IPS-NIHi7 (cell line): ENCODE measurements at regions not wholly inside any gene's neighbourhood (a gene's known extent, or its start where the extent isn't known, plus 50 kb on each side); places are given as distances from the start of the nearest gene placed in this dataset.
A peak's percentile ranks its signal among the peaks of the same experiment; 100 is the strongest.

ENCODE experiments used
- DNase-seq: peaks from one replicate; pipeline ENCODE4 v3.0.0; 2012; ENCODE audit warnings: mixed read lengths; ENCODE audit errors: extremely low spot score

GRCh38 chr9:85155352-85155751 is 485.8 kb downstream of the NTRK2 start:
- no peak for DNase-seq

GRCh38 chr9:85151741-85152140 is 482.2 kb downstream of the NTRK2 start:
- DNase-seq = no peak

DNA sequence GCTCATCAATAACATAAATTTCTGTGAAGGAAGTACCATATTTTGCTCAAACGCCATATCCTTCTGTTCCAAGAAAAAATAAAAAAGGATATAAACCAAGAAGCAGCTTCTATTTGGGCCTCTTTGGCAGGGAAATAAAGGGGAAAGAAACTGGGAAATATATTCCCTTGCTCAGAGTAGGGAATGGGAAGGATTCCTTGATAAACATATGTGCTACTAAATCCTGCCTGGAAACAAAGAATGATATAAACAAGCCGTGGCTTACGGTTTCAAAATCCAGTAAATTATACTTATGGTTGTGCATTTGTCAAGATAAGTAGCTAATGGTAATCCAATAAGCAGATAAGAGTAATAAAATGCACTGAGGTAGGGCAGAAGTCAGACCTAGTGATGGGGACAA is 481.6 kb downstream of the NTRK2 start:
- no peak for DNase-seq

DNA sequence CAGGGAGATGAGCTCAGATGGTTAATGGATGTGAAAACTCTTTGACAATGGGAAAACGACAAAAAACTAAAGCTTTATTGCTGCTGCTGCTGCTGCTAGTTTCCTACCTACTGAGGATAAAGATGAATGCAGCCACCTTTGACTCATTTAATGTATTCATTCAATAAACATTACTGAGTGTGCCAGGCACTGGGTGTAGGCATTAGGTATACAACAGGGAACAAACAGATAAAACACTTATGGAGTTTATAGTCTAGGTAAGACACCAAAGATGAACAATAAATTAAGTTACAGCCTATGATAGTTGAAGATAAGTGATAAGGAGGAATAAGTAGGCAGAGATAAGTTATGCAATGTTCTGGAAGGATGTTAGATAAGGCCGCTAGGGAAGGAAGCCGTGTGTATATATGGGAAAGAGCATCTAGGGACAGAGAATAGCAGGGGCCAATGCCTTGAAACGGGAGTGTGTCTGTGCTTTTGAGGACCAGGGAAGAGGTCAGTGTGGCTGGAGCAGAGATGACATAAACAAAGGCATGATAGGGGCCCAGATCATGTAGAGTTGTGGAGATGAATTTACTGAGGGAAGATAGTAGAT is 477.6 kb downstream of the NTRK2 start:
- DNase-seq = no peak

GRCh38 chr9:85142968-85143367 is 473.4 kb downstream of the NTRK2 start:
- DNase-seq = peak; percentile 64

DNA sequence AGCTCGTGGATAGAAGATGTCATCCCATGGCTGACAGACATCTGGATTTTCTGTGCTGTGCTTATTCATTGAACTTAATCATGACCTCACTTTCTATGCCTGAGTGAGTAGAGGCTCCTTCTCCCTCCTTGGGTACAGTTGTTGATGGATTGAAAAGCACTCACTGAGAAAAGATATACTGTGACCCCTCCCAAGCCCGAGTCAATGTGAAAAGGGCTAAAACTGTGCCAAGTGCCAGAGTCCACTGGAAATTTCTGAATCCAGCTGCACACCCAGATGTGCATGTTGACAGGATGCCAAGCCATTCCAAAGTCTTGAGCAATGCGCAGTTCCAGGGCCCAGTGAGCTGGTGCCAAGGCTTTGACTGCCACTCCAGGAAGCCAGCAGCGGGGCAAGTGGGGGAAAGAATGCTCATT is 473.0 kb downstream of the NTRK2 start:
- no peak for DNase-seq

- DNase-seq = no peak
These were observed 468.2 kb downstream of the NTRK2 start for GRCh38 chr9:85137696-85138095.

GRCh38 chr9:85136987-85137386 is 467.5 kb downstream of the NTRK2 start:
- DNase-seq = no peak

DNA sequence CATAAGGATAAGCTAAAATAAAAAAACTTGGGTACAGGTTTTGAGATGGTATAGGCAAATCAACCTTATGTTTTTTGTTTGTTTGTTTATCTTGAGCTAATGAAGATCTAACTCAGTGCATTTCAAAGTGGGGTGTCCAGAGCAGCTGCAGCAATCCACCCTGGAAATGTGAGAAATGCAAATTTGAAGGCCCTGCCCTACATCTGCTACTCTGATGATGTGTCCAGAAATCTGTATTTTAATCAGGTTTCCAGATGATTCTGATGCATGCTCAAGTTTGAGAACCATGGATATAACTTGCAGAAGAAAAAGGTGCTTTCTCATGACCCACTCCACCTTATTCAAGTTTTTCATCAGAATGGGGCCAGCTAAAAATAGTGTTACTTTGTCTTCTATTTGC is 467.0 kb downstream of the NTRK2 start:
- no peak for DNase-seq

DNA sequence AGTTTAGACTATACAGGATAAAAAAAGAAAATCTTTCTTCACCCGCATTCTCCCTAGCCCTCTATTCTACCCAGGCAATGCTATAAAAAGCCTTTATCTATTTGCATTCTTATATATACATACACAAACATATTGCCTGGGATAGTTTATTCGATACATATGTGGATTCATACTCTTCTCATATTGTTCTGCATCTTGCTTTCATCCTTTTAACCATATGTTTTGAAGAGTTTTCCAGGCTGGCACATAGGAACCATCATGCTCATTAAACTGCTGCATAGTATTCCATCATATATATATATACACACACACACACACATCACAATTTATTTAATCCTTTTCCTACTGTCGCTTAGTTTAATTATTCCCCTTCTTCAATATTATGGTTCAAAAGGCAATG is 461.2 kb downstream of the NTRK2 start:
- no peak for DNase-seq

DNA sequence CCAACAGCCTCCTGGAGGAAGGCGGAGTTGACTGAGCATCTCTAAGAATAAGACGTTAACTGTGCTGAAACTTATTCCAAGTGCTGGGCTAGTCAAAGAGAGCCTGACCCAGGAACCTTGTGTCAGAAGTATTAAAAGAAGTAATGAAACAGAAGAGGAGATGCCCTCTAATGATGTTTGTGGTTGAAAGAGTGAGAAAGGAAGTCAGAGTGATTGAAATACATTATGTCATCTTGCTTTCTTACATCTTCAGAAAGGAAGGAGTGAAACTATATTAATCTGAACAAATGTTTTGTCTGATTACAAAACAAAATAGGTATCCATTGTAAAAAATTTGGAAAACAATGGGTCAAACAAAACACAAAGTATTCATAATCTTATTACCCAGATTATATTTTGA is 460.7 kb downstream of the NTRK2 start:
- DNase-seq = no peak

DNA sequence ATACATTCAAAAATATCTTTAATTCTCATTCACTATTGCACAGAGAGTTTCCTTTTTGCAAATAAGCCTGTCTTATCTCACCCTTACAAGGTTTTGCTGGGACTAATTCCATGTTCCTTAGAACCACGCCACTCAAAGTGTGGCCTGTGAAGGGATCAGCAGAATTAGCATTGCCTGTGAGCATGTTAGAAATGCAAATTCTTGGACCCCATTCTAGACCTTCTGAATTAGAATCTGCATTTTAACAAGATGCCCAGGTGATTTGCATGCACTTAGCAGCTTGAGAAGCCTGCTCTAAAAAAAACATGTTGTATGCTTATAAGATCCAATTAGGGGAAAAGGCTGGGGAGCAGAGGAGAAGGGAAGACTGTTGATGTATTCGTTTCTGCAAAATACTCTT is 460.0 kb downstream of the NTRK2 start:
- DNase-seq = no peak

DNA sequence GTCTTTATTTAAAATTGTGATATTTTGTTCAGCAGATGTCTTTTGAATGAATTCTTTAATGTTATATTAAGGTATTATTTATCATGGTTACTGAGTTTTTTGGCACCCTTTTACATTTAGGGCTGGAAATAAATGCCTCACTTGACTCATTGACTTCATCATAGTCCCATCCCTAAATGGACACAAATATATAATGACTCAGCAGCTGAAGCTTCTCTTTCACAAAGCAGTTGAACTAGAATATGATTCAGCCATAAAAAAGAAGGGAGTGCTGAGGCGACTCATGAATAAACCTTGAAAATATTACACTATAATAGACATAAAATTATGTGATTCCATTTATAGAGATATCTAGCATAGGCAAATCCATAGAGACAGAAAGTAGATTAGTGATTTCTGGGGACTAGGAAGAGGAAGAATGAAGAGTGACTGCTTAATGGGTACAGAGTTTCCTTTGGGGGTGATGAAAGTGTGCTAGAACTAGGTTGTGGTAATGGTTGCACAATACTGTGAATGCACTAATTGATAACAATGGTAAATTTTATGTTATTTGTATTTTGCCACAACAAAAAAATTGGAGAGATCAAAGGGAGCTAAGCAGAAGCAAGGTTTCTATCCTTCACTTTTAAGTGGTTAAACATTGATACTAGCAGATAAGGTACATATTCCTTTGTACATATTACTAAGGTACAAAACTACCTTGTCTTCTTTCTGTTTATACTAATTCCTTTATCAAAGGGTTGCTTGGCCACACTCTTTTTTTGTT is 449.6 kb downstream of the NTRK2 start:
- DNase-seq = no peak

- no peak for DNase-seq
These were observed 448.3 kb downstream of the NTRK2 start for GRCh38 chr9:85117831-85118230.

GRCh38 chr9:85115473-85115872 is 445.9 kb downstream of the NTRK2 start:
- DNase-seq = no peak

- DNase-seq = no peak
These were observed 445.3 kb downstream of the NTRK2 start for GRCh38 chr9:85114799-85115198.

- DNase-seq = no peak
These were observed 443.4 kb downstream of the NTRK2 start for GRCh38 chr9:85112933-85113418.

DNA sequence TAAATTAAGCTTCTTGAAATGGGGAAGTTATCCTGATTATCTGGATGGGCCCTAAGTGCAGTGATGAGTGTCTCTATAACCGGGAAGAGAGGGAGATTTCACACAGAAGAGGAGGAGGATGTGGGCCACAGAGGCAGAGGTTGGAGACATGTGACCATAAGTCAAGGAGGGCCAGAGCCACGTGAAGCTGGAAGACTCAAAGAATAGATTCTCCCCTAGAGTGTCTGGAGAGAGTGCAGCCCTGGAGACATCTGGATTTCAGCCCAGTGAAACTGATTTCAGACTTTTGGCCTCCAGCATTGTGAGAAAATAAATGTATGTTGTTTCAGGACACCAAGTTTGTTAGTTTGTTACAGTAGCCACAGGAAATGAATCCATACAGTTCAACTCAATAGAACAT is 442.9 kb downstream of the NTRK2 start:
- DNase-seq = no peak

- DNase-seq = no peak
These were observed 439.2 kb downstream of the NTRK2 start for GRCh38 chr9:85108746-85109145.

DNA sequence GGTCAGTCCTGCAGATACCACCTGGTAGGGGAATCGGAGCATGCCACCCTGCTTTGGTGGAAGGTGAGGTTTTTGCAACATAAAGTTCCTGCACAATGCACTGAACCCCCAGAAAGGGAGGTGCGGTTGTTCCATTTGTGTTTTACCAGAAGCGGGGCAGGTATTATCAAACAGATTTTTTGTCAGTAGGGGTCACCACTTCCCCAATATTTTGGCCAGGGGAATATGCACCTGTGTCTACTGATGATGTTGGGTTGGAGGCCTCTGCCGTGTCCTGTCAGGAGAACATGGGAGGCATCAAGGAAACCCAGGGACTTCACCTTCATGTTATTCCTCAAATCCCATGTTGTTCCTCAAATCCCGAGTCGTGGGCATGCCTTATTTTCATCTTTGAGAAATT is 438.7 kb downstream of the NTRK2 start:
- peak; percentile 23 for DNase-seq

DNA sequence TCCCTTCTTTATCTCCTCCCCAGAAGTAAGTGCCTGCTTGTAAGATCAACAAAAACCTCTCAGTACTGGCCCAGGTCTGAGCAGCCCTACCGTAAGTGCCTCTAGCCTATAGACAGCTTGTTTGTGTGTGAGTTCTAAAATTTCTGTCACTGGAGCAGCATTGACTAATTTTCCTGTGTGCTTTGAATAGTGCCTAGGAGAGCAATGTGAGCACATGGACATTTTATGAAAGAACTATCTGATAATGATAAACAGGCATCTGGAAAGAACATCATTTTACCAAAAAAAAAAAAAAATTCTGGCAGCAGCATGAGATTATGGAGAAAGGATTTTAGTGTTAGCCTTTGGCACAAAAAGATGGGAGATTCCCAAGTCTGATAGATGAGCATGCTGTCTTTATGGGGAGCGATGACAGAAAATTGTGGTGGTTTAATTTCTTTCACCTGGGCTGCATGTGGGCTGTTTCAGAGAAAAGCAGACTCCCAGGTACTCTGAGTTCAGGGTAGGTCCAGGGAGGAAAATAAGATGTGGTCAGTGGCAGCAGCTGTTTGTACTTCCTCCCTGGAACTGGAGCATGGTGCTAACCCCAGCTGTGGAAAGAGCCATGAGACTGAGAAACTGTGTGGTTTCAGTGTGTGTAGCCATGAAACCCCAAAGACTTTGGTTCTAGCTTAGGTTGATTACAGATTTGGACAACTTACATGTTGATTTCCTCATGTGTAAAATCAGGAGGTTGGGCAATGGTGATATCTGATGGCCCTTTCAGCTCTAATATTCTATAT is 419.9 kb downstream of the NTRK2 start:
- no peak for DNase-seq

DNA sequence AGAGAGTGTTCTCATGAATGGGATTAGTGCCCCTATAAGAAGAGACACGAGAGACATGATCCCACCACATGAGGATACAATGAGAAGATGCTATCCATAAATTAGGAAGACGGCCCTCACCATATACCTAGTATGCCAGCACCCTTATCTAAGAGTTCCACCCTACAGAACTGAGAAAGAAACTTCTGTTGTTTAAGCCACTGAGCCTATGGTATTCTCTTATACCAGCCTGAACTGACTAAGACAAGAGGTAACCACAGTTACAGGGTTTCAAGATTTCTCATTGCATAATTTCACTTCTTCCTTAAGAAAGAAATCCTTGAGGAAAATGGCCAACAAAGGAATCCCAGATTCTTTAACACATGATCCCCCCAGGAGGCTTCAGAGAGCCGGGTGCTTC is 412.4 kb downstream of the NTRK2 start:
- DNase-seq = no peak

DNA sequence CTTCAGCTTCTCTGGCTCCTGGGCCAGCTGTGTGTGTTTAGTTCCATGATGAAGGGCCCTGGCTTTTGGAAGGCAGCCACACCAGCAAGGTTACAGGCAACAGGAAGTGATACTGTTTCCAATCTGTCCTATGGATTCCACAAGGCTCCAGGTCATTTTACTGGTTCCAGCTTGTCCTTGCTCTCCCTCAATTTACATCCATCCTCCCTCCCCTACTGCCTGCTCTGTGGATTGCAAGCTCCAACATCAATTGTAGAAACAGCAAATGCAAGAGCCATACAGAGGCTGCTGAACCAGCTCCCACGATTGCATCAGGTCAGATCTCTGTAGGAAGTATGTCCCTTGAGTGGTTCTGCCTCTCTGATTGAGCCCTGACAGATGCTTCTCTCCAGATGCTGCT is 409.8 kb downstream of the NTRK2 start:
- no peak for DNase-seq
